ENCODE measurements at regions not wholly inside any gene's neighbourhood (a gene's known extent, or its start where the extent isn't known, plus 50 kb on each side); places are given as distances from the start of the nearest gene placed in this dataset.
"Not testable (repeated sequence)": the region's sequence is repeated elsewhere in the genome, so short reads cannot be mapped to it uniquely, and the experiment has no call there.

DNA sequence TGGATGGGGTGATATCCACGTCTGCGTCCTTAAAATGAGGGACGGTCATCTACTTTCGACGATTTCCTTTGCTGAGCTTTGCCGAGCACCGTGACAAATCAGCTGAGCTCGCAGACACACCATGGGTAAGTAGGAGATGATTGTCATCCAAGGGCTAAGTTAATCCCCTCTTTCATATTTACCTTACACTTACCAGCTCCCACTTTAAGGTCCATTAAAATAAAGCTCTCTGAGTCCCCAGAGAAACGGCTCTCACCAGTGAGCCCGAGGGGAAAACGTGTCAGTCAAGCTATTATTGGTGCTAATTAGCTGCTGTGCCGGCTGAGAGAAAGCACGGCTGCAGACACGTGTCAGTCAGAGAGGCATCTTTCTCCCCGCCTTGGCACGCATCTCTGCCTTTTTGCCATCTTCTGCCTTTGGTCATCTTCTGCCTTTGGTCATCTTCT lies 72.2 kb downstream of the CRLF2 start:
- DNase-seq (ENCODE audit: low read depth): no peak

- no peak for DNase-seq (ENCODE audit: low read depth)
Observed at GRCh38 chrX:1139185-1139500, 73.3 kb downstream of the CRLF2 start.

- no peak for DNase-seq (ENCODE audit: low read depth)
Observed at GRCh38 chrX:1138476-1139184, 73.8 kb downstream of the CRLF2 start.

- no peak for DNase-seq (ENCODE audit: low read depth)
Observed at GRCh38 chrX:1137531-1137930, 74.9 kb downstream of the CRLF2 start.

- DNase-seq (ENCODE audit: low read depth): not testable (repeated sequence)
Observed at GRCh38 chrX:1136582-1136981, 75.9 kb downstream of the CRLF2 start.

GRCh38 chrX:1134976-1135375 lies 77.5 kb downstream of the CRLF2 start:
- DNase-seq (ENCODE audit: low read depth): no peak

DNA sequence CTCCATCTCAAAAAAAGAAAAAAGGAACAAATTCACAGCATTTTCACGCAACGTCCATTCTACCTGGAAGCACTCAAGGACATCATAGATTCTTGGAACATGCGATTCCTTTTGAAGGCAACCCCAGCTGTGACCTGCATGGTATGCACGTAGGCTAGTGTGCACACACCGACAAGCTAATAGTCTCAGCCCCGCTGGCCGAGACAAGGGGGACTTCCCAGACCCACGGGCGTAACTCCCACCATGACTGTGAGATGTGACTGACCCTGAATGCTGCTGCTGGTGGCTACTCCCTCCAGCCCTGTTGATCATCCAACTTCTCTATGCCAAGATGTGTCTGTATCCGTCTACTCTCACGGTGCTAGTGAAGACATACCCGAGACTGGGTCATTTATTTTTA lies 78.3 kb downstream of the CRLF2 start:
- DNase-seq (ENCODE audit: low read depth): no peak

GRCh38 chrX:1126738-1127137 lies 85.7 kb downstream of the CRLF2 start:
- no peak for DNase-seq (ENCODE audit: low read depth)

DNA sequence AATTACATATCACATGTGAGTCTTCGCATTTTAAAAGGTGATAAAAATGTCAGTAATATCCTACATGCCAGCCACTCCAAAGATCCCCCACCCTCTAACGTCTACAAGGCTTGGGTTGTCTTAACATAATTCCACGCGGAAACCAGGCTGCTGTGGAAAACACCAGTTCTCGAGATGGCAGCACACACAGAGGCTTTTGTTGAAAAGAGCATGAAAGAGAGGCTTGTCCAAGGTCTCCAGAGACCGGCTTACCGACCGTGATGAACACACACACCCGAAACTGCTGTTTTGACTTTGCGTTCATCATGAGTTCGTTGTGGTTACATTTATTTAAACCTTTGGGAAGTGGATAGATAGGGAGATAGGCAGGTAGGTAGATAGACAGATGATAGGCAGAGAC lies 87.9 kb downstream of the CRLF2 start:
- DNase-seq (ENCODE audit: low read depth): no peak

DNA sequence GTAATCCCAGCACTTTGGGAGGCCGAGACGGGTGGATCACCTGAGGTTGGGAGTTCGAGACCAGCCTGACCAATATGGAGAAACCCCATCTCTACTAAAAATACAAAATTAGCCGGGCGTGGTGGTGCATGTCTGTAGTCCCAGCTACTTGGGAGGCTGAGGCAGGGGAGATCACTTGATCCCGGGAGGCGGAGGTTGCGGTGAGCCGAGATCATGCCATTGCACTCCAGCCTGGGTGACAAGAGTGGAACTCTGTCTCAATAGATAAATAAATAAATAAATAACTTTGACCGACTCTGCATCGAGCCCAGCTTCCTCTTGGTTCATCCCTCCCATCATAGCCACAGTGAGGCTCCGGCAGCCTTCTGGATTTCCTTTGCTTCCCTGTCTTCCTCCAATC lies 89.6 kb downstream of the CRLF2 start:
- DNase-seq (ENCODE audit: low read depth): not testable (repeated sequence)

- DNase-seq (ENCODE audit: low read depth): no peak
Observed at GRCh38 chrX:1119275-1119674, 93.2 kb downstream of the CRLF2 start.

DNA sequence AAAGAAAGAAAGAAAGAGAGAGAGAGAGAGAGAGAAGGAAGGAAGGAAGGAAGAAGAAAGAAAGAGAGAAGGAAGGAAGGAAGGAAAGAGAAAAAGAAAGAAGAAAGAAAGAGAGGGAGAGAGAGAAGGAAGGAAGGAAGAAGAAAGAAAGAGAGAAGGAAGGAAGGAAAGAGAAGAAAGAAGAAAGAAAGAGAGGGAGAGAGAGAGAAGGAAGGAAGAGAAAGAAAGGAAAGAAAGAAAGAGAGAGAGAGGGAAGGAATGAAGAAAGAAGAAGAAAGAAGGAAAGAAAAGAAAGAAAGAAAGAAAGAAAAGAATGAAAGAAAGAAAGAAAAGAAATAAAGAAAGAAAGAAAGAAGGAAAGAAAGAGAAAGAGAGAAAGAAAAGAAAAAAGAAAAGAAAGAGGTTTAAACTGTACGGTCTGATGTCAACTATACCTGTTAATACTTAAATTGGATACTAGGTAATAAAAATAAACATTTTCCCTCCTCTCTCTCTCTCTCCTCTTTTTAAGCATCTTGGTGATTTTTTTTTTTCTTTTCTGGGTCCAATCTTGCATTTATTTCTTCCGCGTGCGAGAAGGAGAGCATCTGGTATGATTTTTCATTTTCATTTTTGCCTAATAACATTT lies 93.8 kb downstream of the CRLF2 start:
- no peak for DNase-seq (ENCODE audit: low read depth)

DNA sequence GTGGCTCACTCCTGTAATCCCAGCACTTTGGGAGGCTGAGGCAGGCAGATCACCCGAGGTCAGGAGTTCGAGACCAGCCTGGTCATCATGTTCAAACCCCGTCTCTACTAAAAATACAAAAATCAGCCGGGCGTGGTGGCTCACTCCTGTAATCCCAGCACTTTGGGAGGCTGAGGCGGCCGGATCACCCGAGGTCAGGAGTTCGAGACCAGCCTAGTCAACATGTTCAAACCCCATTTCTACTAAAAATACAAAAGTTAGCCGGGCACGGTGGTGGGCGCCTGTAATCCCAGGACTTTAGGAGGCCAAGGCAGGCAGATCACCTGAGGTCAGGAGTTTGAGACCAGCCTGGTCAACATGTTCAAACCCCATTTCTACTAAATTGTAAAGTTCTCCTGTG lies 97.0 kb downstream of the CRLF2 start:
- DNase-seq (ENCODE audit: low read depth): not testable (repeated sequence)

DNA sequence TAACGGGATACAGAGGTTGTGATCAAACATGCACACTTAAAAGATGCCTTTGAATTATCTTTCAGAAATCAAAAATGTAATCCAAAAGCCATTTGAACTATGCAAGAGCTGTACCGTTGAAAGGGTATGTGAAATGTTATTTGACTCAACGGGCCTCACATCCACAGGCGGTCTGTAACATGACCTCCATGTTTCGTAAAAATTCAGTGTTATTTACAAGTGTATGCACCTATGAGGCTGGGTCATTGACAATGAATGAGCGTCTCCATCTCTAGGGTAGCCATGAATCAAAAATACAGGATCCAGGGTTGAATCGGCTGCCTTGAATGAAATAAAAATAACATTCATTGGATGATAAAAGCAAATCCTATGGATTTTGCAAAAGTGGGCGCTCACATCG lies 100.1 kb downstream of the CRLF2 start:
- no peak for DNase-seq (ENCODE audit: low read depth)

GRCh38 chrX:1111601-1112300 lies 100.7 kb downstream of the CRLF2 start:
- DNase-seq (ENCODE audit: low read depth): no peak

GRCh38 chrX:1109580-1110119 lies 102.8 kb downstream of the CRLF2 start:
- no peak for DNase-seq (ENCODE audit: low read depth)

DNA sequence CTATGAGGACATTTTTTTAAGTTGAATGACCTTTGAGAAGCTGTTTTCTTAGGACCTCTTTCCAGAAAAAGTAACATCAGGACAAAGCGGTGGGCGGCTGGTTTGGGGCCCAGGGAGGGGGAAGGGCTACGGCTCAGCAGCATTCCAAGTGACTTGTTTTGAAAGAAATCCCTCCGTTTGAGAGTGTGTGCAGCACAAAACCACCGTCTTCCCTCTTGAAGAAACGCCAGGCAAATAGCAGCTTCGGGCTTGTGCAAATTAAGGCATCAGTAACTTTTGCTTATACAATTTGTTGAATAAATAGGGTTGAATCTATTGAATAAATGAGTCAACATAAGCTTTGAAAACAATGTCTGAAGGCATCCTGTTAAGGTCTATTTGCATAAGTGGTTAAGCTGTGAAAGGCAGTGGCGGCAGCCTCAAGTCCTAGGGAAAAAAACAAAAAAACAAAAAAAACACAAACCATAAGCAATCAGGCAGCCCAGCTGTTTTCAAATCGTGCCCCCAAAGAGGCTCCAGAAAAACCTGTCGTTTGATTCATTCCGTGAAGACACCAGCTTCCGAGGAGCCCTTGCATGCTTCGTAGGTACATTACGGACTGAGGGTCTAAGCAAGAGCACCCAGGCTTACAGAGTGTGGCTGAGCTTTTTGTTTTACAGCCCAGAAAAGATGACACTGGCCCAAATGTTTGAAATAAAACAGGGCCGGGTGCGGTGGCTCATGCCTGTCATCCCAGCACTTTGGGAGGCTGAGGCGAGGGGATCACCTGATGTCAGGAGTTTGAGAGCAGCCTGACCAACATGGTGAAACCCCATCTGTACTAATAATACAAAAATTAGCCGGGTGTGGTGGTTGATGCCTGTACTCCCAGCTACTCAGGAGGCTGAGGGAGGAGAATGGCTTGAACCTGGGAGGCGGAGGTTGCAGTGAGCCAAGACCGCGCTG lies 103.7 kb downstream of the CRLF2 start:
- no peak for DNase-seq (ENCODE audit: low read depth)

GRCh38 chrX:1106478-1107210 lies 105.8 kb downstream of the CRLF2 start:
- no peak for DNase-seq (ENCODE audit: low read depth)

DNA sequence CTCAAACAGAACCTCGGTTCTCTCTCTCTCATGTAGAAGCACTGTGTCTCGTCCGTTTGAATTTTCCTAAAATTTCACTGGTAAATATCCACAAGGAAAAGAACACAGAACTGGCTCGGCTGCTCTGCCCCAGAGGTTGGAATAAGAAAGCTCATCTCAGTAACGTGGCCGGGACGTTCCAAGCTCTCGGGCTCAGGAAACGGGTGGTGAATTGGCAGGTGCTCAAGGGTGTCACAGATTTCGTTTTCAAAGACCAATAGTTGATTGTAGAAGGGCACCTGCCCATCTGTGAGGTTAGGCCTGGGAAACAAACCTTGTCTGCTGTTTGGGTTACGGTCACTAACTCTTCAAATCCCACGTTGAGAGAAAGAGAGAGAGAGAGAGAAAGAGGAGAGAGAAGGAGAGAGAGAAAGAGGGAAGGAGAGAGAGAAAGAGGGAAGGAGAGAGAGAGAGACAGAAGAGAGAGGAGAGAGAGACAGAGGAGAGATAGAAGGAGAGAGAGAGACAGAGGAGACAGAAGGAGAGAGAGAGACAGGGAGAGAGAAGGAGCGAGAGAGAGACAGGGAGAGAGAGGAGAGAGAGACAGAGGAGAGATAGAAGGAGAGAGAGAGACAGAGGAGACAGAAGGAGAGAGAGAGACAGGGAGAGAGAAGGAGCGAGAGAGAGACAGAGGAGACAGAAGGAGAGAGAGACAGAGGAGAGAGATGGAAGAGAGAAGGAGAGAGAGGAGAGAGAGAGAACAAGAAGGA lies 106.6 kb downstream of the CRLF2 start:
- no peak for DNase-seq (ENCODE audit: low read depth)

GRCh38 chrX:1105031-1105430 lies 107.4 kb downstream of the CRLF2 start:
- DNase-seq (ENCODE audit: low read depth): not testable (repeated sequence)
